ENCODE measurements at regions not wholly inside any gene's neighbourhood (a gene's known extent, or its start where the extent isn't known, plus 50 kb on each side); places are given as distances from the start of the nearest gene placed in this dataset.

- H4K20me1 ChIP-seq (ENCODE audit: insufficient read depth) = no peaks in the 10 kb centered on the region
- ChIA-PET CTCF (interaction anchor here (0.7 kb wide), 1 partner anchor 327 kb away, joined by 4 read pairs; no protein-coding TSS in a partner anchor), POLR2A (ENCODE audit: unreplicated experiment) (no interaction called here)
- TF ChIP-seq, protein P1, sequence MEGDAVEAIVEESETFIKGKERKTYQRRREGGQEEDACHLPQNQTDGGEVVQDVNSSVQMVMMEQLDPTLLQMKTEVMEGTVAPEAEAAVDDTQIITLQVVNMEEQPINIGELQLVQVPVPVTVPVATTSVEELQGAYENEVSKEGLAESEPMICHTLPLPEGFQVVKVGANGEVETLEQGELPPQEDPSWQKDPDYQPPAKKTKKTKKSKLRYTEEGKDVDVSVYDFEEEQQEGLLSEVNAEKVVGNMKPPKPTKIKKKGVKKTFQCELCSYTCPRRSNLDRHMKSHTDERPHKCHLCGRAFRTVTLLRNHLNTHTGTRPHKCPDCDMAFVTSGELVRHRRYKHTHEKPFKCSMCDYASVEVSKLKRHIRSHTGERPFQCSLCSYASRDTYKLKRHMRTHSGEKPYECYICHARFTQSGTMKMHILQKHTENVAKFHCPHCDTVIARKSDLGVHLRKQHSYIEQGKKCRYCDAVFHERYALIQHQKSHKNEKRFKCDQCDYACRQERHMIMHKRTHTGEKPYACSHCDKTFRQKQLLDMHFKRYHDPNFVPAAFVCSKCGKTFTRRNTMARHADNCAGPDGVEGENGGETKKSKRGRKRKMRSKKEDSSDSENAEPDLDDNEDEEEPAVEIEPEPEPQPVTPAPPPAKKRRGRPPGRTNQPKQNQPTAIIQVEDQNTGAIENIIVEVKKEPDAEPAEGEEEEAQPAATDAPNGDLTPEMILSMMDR (conservative IDR thresholded peaks at IDR 0.05) = no peak
- TF ChIP-seq EZH2 (IDR thresholded peaks at IDR 0.05; ENCODE audit: low read depth) = no peak
- no peak overlapping the region for H2AFZ ChIP-seq
- no TSS peak for BruUV-seq (replicated peaks)
- no peak overlapping the region for H3K27ac ChIP-seq
- H3F3A ChIP-seq (ENCODE audit: insufficient read depth, low read depth) = no peaks in the 10 kb centered on the region
- H3K4me2 ChIP-seq = no peak overlapping the region
- H3K9me3 ChIP-seq (ENCODE audit: insufficient read depth, low read depth) = no peaks in the 10 kb centered on the region
- intact Hi-C loops (cut with micrococcal nuclease; ENCODE audit: unreplicated experiment) = no loop called here
- DNase-seq = no peak
- H3K4me1 ChIP-seq (replicated peaks; ENCODE audit: insufficient read depth) = no peaks in the 10 kb centered on the region
- no peaks in the 10 kb centered on the region for H3K9me2 ChIP-seq (ENCODE audit: insufficient read depth)
- no peaks in the 10 kb centered on the region for H3K36me3 ChIP-seq (ENCODE audit: low read depth)
- no peaks in the 10 kb centered on the region for H3K79me2 ChIP-seq (ENCODE audit: low read depth)
- H3K4me3 ChIP-seq = no peak overlapping the region
- H3K27me3 ChIP-seq (ENCODE audit: insufficient read depth, low read depth) = no peaks in the 10 kb centered on the region
Observed at GRCh38 chr13:90385781-90386489, 961.6 kb upstream of the MIR17HG start.

DNA sequence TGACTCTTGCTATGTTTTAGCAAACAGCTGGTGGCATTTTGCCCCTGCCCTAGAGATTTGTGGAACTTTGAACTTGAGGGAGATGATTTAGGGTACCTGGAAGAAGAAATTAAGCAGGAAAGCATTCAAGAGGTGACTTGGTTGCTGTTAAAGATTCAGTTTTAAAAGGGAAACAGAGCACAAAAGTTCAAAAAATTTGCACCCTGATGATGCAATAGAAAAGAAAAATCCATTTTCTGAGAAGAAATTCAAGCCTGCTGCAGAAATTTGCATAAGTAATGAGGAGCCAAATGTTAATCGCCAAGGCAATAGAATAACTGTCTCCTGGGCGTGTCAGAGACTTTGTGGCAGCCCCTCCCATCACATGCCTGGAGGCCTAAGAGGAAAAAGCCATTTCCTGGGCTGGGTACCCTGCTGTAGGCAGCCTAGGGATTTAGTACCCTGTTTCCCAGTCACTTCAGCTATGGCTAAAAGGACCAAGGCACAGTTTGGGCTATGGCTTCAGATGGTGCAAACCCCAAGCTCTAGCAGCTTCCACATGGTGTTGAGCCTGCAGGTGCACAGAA is 958.5 kb upstream of the MIR17HG start:
- Histone ChIP-seq H3K4me2 (no peak overlapping the region), H3K9me3 (ENCODE audit: insufficient read depth, low read depth) (no peaks in the 10 kb centered on the region), H3K9me2 (ENCODE audit: insufficient read depth) (no peaks in the 10 kb centered on the region), H3K4me1 (replicated peaks; ENCODE audit: insufficient read depth) (no peaks in the 10 kb centered on the region), H3K36me3 (ENCODE audit: low read depth) (no peaks in the 10 kb centered on the region), H3K27me3 (ENCODE audit: insufficient read depth, low read depth) (no peaks in the 10 kb centered on the region), H2AFZ (no peak overlapping the region), H3K4me3 (no peak overlapping the region), H3K27ac (no peak overlapping the region), H4K20me1 (ENCODE audit: insufficient read depth) (no peaks in the 10 kb centered on the region), H3K79me2 (ENCODE audit: low read depth) (no peaks in the 10 kb centered on the region), H3F3A (ENCODE audit: insufficient read depth, low read depth) (no peaks in the 10 kb centered on the region)
- BruUV-seq (replicated peaks) = no TSS peak
- intact Hi-C loops (cut with micrococcal nuclease; ENCODE audit: unreplicated experiment) = no loop called here
- no peak for TF ChIP-seq EZH2 (IDR thresholded peaks at IDR 0.05; ENCODE audit: low read depth)
- TF ChIP-seq, protein P1 (conservative IDR thresholded peaks at IDR 0.05) = no peak
- ChIA-PET CTCF (no interaction called here), POLR2A (ENCODE audit: unreplicated experiment) (no interaction called here)
- DNase-seq = no peak

DNA sequence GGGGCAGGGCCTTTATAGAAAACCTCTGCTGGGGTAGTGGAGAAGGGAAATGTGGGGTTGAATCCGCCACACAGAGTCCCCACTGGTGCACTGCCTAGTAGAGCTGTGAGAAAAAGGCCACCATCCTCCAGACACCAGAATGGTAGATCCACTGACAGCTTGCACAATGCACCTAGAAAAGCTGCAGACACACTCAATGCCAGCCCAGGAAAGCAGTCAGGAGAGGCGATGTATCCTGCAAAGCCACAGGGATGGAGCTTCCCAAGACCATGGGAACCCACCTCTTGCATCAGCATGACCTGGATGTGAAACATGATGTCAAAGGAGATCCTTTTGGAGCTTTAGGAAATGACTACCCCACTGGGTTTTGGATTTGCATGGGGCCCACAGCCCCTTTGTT is 958.0 kb upstream of the MIR17HG start:
- no peaks in the 10 kb centered on the region for H3K9me3 ChIP-seq (ENCODE audit: insufficient read depth, low read depth)
- H3K27ac ChIP-seq = no peak overlapping the region
- no peak overlapping the region for H2AFZ ChIP-seq
- H3F3A ChIP-seq (ENCODE audit: insufficient read depth, low read depth) = no peaks in the 10 kb centered on the region
- H3K79me2 ChIP-seq (ENCODE audit: low read depth) = no peaks in the 10 kb centered on the region
- no TSS peak for BruUV-seq (replicated peaks)
- H3K36me3 ChIP-seq (ENCODE audit: low read depth) = no peaks in the 10 kb centered on the region
- ChIA-PET POLR2A (ENCODE audit: unreplicated experiment) (no interaction called here), CTCF (no interaction called here)
- no peaks in the 10 kb centered on the region for H3K27me3 ChIP-seq (ENCODE audit: insufficient read depth, low read depth)
- H4K20me1 ChIP-seq (ENCODE audit: insufficient read depth) = no peaks in the 10 kb centered on the region
- intact Hi-C loops (cut with micrococcal nuclease; ENCODE audit: unreplicated experiment) = no loop called here
- no peaks in the 10 kb centered on the region for H3K4me1 ChIP-seq (replicated peaks; ENCODE audit: insufficient read depth)
- DNase-seq = no peak
- H3K9me2 ChIP-seq (ENCODE audit: insufficient read depth) = no peaks in the 10 kb centered on the region
- H3K4me2 ChIP-seq = no peak overlapping the region
- no peak overlapping the region for H3K4me3 ChIP-seq
- TF ChIP-seq, protein P1 (conservative IDR thresholded peaks at IDR 0.05) = no peak
- no peak for TF ChIP-seq EZH2 (IDR thresholded peaks at IDR 0.05; ENCODE audit: low read depth)
